ENCODE measurements at regions not wholly inside any gene's neighbourhood (a gene's known extent, or its start where the extent isn't known, plus 50 kb on each side); places are given as distances from the start of the nearest gene placed in this dataset.

DNA sequence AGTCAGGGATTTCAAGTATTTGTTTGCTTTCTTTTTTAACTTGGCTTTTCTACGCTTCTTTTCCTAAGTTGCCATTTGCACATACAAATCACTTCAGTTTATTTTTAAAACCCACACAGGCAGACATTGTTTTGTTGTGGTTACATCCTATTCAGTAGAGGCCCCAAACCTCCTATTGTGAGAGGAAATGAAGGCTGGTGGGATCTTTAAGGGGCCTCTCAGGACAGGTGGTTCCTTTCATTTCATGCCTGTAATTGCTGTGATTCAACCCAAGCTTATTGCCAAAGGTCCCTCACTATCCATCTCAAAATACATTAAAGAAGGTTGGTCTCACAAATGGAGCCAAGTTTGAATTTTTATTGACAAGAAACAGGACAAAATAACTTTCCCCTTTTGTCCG is 257.1 kb downstream of the ADAMTS20 start:
- no peak for TF ChIP-seq CTCF (IDR thresholded peaks at IDR 0.05; ENCODE audit: low read depth, low read length)
- Histone ChIP-seq H3K4me3 (ENCODE audit: low read depth, low read length) (no peak overlapping the region), H3K9me3 (no peaks in the 10 kb centered on the region), H3K4me1 (0 out of 2 replicates have a peak, but pooled peaks cover 2% of the 10 kb centered on the region), H3K36me3 (no peaks in the 10 kb centered on the region), H3K27me3 (no peaks in the 10 kb centered on the region)
- DNase-seq, result no peak

DNA sequence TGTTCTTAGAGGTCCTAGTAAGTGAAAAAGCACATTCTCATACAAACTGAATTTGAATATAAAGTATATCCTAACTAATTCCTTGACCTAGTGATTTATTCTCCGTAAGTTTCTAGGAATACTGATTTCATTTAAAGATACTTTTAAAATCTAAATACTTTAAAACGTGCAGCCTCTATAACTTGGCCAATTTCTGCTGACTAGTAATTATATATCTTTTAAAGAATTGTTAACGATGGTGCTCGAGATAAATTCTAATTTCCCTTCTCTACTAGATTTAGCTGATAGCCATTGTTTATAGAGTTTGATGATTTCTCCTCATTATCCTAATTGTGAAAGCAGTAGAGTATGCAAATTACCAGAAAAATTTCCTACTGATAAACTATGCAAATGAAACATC is 257.9 kb downstream of the ADAMTS20 start:
- H3K9me3 ChIP-seq, result no peaks in the 10 kb centered on the region
- no peaks in the 10 kb centered on the region for H3K36me3 ChIP-seq
- TF ChIP-seq CTCF (IDR thresholded peaks at IDR 0.05; ENCODE audit: low read depth, low read length), result no peak
- 0 out of 2 replicates have a peak, but pooled peaks cover 2% of the 10 kb centered on the region for H3K4me1 ChIP-seq
- H3K4me3 ChIP-seq (ENCODE audit: low read depth, low read length), result no peak overlapping the region
- DNase-seq, result no peak
- no peaks in the 10 kb centered on the region for H3K27me3 ChIP-seq

DNA sequence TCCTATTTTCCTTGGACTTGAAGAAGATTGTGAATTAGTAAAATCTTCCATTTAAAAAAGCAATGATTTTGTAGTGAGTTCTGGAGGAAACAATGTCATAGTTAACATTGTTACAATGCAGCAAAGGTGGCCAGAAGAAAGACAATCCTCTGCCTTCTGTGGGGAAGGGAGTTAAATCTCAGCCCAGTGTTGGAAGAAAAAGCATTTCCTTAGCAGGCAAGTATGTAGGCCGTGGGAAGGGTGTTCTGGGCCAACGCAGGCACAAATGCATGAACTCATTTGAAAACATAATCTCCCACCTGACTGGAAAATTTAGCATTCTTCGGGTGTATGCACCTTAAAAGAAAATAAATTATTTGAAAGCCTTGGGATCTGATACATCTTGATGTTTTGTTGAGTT is 258.6 kb downstream of the ADAMTS20 start:
- no peaks in the 10 kb centered on the region for H3K27me3 ChIP-seq
- DNase-seq, result no peak
- 0 out of 2 replicates have a peak, but pooled peaks cover 2% of the 10 kb centered on the region for H3K4me1 ChIP-seq
- no peaks in the 10 kb centered on the region for H3K9me3 ChIP-seq
- no peak overlapping the region for H3K4me3 ChIP-seq (ENCODE audit: low read depth, low read length)
- no peaks in the 10 kb centered on the region for H3K36me3 ChIP-seq
- TF ChIP-seq CTCF (IDR thresholded peaks at IDR 0.05; ENCODE audit: low read depth, low read length), result no peak

- Histone ChIP-seq H3K4me1 (peaks cover 3% of the 10 kb centered on the region), H3K4me3 (ENCODE audit: low read depth, low read length) (no peak overlapping the region), H3K9me3 (no peaks in the 10 kb centered on the region), H3K27me3 (no peaks in the 10 kb centered on the region), H3K36me3 (no peaks in the 10 kb centered on the region)
- no peak for DNase-seq
- TF ChIP-seq CTCF (IDR thresholded peaks at IDR 0.05; ENCODE audit: low read depth, low read length), result no peak
Measured at GRCh38 chr12:43292699-43293098, 259.3 kb downstream of the ADAMTS20 start.

DNA sequence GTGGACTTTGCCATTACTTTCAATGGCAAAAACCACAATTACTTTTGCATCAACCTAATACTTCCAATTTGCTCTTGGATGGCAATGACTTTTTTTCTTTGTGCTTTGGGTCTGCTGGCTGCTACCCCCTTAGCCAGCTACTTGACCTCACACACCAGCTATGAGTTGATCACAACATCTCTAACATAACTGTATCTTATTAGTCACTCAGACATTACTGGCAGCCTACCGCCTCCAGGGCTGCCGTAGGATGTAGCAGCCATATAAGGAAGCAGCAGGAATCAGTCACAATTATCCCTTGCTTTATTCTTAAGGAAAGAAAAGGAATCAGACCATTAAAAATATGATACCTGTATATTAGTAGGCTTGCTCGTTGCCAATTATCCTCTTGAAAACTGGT is 260.5 kb downstream of the ADAMTS20 start:
- Histone ChIP-seq H3K4me3 (ENCODE audit: low read depth, low read length) (no peak overlapping the region), H3K9me3 (no peaks in the 10 kb centered on the region), H3K4me1 (peaks cover 12% of the 10 kb centered on the region), H3K27me3 (no peaks in the 10 kb centered on the region), H3K36me3 (no peaks in the 10 kb centered on the region)
- no peak for TF ChIP-seq CTCF (IDR thresholded peaks at IDR 0.05; ENCODE audit: low read depth, low read length)
- DNase-seq, result peak; percentile 9

DNA sequence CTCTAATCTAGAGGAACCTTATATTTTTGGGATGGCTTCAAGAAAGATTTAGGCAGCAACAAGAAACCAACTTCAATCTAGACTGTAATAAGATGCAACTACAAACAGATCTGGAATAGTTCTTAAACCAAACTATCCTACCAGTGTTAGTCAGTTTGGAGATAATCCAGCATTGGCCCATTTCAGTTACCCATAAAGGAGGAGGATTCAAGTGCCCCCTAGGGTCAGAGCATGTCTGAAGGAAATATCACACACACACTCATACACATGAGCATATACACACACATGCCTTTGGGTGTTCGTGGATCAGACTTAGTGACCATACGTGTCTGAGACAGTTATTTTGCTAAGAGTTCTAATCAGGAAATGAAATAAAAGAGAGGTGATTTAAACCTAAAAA is 261.2 kb downstream of the ADAMTS20 start:
- Histone ChIP-seq H3K4me1 (peaks cover 12% of the 10 kb centered on the region), H3K4me3 (ENCODE audit: low read depth, low read length) (no peak overlapping the region), H3K36me3 (no peaks in the 10 kb centered on the region), H3K9me3 (no peaks in the 10 kb centered on the region), H3K27me3 (no peaks in the 10 kb centered on the region)
- TF ChIP-seq CTCF (IDR thresholded peaks at IDR 0.05; ENCODE audit: low read depth, low read length), result 0 out of 2 replicates have a peak, but pooled peaks have one; percentile 11
- DNase-seq, result no peak

All from BE2C (cell line).